ENCODE measurements at regions not wholly inside any gene's neighbourhood (a gene's known extent, or its start where the extent isn't known, plus 50 kb on each side); places are given as distances from the start of the nearest gene placed in this dataset.
"Not testable (repeated sequence)": the region's sequence is repeated elsewhere in the genome, so short reads cannot be mapped to it uniquely, and the experiment has no call there.

- DNase-seq: no peak
- Mint-ChIP-seq H3K27me3 (peaks cover 8% of the 10 kb centered on the region), H3K4me3 (no peak overlapping the region), H3K4me1 (no peaks in the 10 kb centered on the region), H3K9me3 (peaks cover 8% of the 10 kb centered on the region), H3K27ac (no peak overlapping the region), H3K36me3 (no peaks in the 10 kb centered on the region)
- CTCF ChIA-PET: no interaction called here
Observed at GRCh38 chr9:21692390-21692789, 110.0 kb upstream of the MTAP start.

- peaks cover 10% of the 10 kb centered on the region for H3K9me3 Mint-ChIP-seq
- CTCF ChIA-PET: no interaction called here
Observed at GRCh38 chr9:21694424-21694823, 108.0 kb upstream of the MTAP start.

GRCh38 chr9:21695443-21695842 lies 107.0 kb upstream of the MTAP start:
- Mint-ChIP-seq H3K9me3 (peaks cover 10% of the 10 kb centered on the region), H3K4me1 (no peaks in the 10 kb centered on the region), H3K27me3 (peaks cover 11% of the 10 kb centered on the region), H3K4me3 (no peak overlapping the region), H3K27ac (no peak overlapping the region), H3K36me3 (no peaks in the 10 kb centered on the region)
- no peak for DNase-seq
- CTCF ChIA-PET: no interaction called here

More at GRCh38 chr9:21694424-21694823, 108.0 kb upstream of the MTAP start:
- Mint-ChIP-seq H3K36me3 (no peaks in the 10 kb centered on the region), H3K27me3 (peaks cover 11% of the 10 kb centered on the region), H3K4me1 (no peaks in the 10 kb centered on the region), H3K27ac (no peak overlapping the region), H3K4me3 (no peak overlapping the region)
- no peak for DNase-seq

GRCh38 chr9:21695874-21696341 lies 106.5 kb upstream of the MTAP start:
- CTCF ChIA-PET: no interaction called here
- H3K4me3 Mint-ChIP-seq: no peak overlapping the region

GRCh38 chr9:21696411-21696871 lies 106.0 kb upstream of the MTAP start:
- no peak overlapping the region for H3K27ac Mint-ChIP-seq
- H3K36me3 Mint-ChIP-seq: no peaks in the 10 kb centered on the region
- H3K27me3 Mint-ChIP-seq: peaks cover 11% of the 10 kb centered on the region
- CTCF ChIA-PET: no interaction called here
- no peak overlapping the region for H3K4me3 Mint-ChIP-seq
- H3K4me1 Mint-ChIP-seq: no peaks in the 10 kb centered on the region
- H3K9me3 Mint-ChIP-seq: peaks cover 10% of the 10 kb centered on the region
- no peak for DNase-seq

More at GRCh38 chr9:21695874-21696341, 106.5 kb upstream of the MTAP start:
- Mint-ChIP-seq H3K9me3 (peaks cover 10% of the 10 kb centered on the region), H3K4me1 (no peaks in the 10 kb centered on the region), H3K27ac (no peak overlapping the region), H3K27me3 (peaks cover 11% of the 10 kb centered on the region), H3K36me3 (no peaks in the 10 kb centered on the region)
- no peak for DNase-seq

GRCh38 chr9:21708260-21708711 lies 94.2 kb upstream of the MTAP start:
- H3K9me3 Mint-ChIP-seq: no peaks in the 10 kb centered on the region
- H3K4me1 Mint-ChIP-seq: peaks cover 4% of the 10 kb centered on the region
- DNase-seq: no peak
- no peaks in the 10 kb centered on the region for H3K36me3 Mint-ChIP-seq
- CTCF ChIA-PET: interaction anchor here (0.7 to 2.6 kb wide), 14 partner anchors 11 to 474 kb away, joined by 3 to 21 read pairs (median 4); no protein-coding TSS in a partner anchor
- H3K27ac Mint-ChIP-seq: no peak overlapping the region
- H3K27me3 Mint-ChIP-seq: peaks cover 13% of the 10 kb centered on the region
- H3K4me3 Mint-ChIP-seq: no peak overlapping the region

- no peak overlapping the region for H3K27ac Mint-ChIP-seq
Observed at GRCh38 chr9:21708856-21709255, 93.6 kb upstream of the MTAP start.

GRCh38 chr9:21709464-21710058 lies 92.9 kb upstream of the MTAP start:
- Mint-ChIP-seq H3K9me3 (no peaks in the 10 kb centered on the region), H3K4me3 (no peak overlapping the region), H3K27me3 (peaks cover 13% of the 10 kb centered on the region), H3K4me1 (peaks cover 4% of the 10 kb centered on the region), H3K36me3 (no peaks in the 10 kb centered on the region), H3K27ac (no peak overlapping the region)
- CTCF ChIA-PET: interaction anchor here (0.7 to 2.6 kb wide), 16 partner anchors 9 to 529 kb away, joined by 3 to 21 read pairs (median 4); no protein-coding TSS in a partner anchor
- DNase-seq: peak; percentile 76

More at GRCh38 chr9:21708856-21709255, 93.6 kb upstream of the MTAP start:
- H3K36me3 Mint-ChIP-seq: no peaks in the 10 kb centered on the region
- H3K9me3 Mint-ChIP-seq: no peaks in the 10 kb centered on the region
- no peak overlapping the region for H3K4me3 Mint-ChIP-seq
- peaks cover 13% of the 10 kb centered on the region for H3K27me3 Mint-ChIP-seq
- H3K4me1 Mint-ChIP-seq: peaks cover 4% of the 10 kb centered on the region
- CTCF ChIA-PET: interaction anchor here (0.7 to 2.6 kb wide), 20 partner anchors 9 to 530 kb away, joined by 3 to 21 read pairs (median 4); no protein-coding TSS in a partner anchor
- no peak for DNase-seq

GRCh38 chr9:21710548-21711191 lies 91.8 kb upstream of the MTAP start:
- CTCF ChIA-PET: interaction anchor here (1.2 kb wide), 1 partner anchor 80 kb away, joined by 3 read pairs; no protein-coding TSS in a partner anchor
- peaks cover 4% of the 10 kb centered on the region for H3K4me1 Mint-ChIP-seq
- H3K9me3 Mint-ChIP-seq: no peaks in the 10 kb centered on the region
- peaks cover 18% of the 10 kb centered on the region for H3K27me3 Mint-ChIP-seq
- no peak overlapping the region for H3K27ac Mint-ChIP-seq
- no peak overlapping the region for H3K4me3 Mint-ChIP-seq
- H3K36me3 Mint-ChIP-seq: no peaks in the 10 kb centered on the region
- peak; percentile 27 for DNase-seq

GRCh38 chr9:21711504-21711903 lies 90.9 kb upstream of the MTAP start:
- Mint-ChIP-seq H3K4me1 (peaks cover 4% of the 10 kb centered on the region), H3K36me3 (no peaks in the 10 kb centered on the region), H3K27me3 (peaks cover 25% of the 10 kb centered on the region), H3K9me3 (peaks cover 4% of the 10 kb centered on the region), H3K27ac (no peak overlapping the region), H3K4me3 (no peak overlapping the region)
- DNase-seq: no peak
- CTCF ChIA-PET: interaction anchor here (1.2 to 1.5 kb wide), 2 partner anchors 73 to 79 kb away, joined by 3 read pairs; no protein-coding TSS in a partner anchor

GRCh38 chr9:21715408-21715807 lies 87.0 kb upstream of the MTAP start:
- peaks cover 4% of the 10 kb centered on the region for H3K4me1 Mint-ChIP-seq
- CTCF ChIA-PET: no interaction called here
- no peak overlapping the region for H3K27ac Mint-ChIP-seq
- H3K27me3 Mint-ChIP-seq: peaks cover 33% of the 10 kb centered on the region
- H3K9me3 Mint-ChIP-seq: peaks cover 4% of the 10 kb centered on the region
- no peak for DNase-seq
- no peak overlapping the region for H3K4me3 Mint-ChIP-seq
- no peaks in the 10 kb centered on the region for H3K36me3 Mint-ChIP-seq

- Mint-ChIP-seq H3K36me3 (no peaks in the 10 kb centered on the region), H3K4me1 (no peaks in the 10 kb centered on the region), H3K27ac (no peak overlapping the region), H3K4me3 (no peak overlapping the region), H3K27me3 (peaks cover 30% of the 10 kb centered on the region), H3K9me3 (peaks cover 4% of the 10 kb centered on the region)
- DNase-seq: no peak
- CTCF ChIA-PET: interaction anchor here (1.8 kb wide), 1 partner anchor 12 kb away, joined by 5 read pairs; no protein-coding TSS in a partner anchor
Observed at GRCh38 chr9:21720758-21721157, 81.7 kb upstream of the MTAP start.

GRCh38 chr9:21727411-21727810 lies 75.0 kb upstream of the MTAP start:
- H3K36me3 Mint-ChIP-seq, DNase-seq, H3K9me3 Mint-ChIP-seq, H3K4me1 Mint-ChIP-seq, H3K4me3 Mint-ChIP-seq, H3K27ac Mint-ChIP-seq, CTCF ChIA-PET: not testable (repeated sequence)
- H3K27me3 Mint-ChIP-seq: peaks cover 21% of the 10 kb centered on the region

- Mint-ChIP-seq H3K4me3 (no peak overlapping the region), H3K4me1 (no peaks in the 10 kb centered on the region), H3K9me3 (no peaks in the 10 kb centered on the region), H3K36me3 (no peaks in the 10 kb centered on the region), H3K27me3 (peaks cover 21% of the 10 kb centered on the region), H3K27ac (no peak overlapping the region)
- CTCF ChIA-PET: interaction anchor here (0.7 kb wide), 1 partner anchor 22 kb away, joined by 3 read pairs; no protein-coding TSS in a partner anchor
- DNase-seq: no peak
Observed at GRCh38 chr9:21728781-21729180, 73.7 kb upstream of the MTAP start.
